ENCODE measurements at regions not wholly inside any gene's neighbourhood (a gene's known extent, or its start where the extent isn't known, plus 50 kb on each side); places are given as distances from the start of the nearest gene placed in this dataset.

- Histone ChIP-seq H3K4me2 (ENCODE audit: control insufficient read depth, insufficient read depth) (no peak overlapping the region), H2AFZ (ENCODE audit: control insufficient read depth, low read depth, low read length) (no peak overlapping the region), H3K79me2 (ENCODE audit: control insufficient read depth, insufficient read depth, low read length) (no peaks in the 10 kb centered on the region), H4K20me1 (ENCODE audit: control insufficient read depth, insufficient read depth) (no peaks in the 10 kb centered on the region), H3K4me1 (ENCODE audit: control insufficient read depth, insufficient read depth, low read length) (no peaks in the 10 kb centered on the region), H3K27me3 (replicated peaks in 1 of 2; ENCODE audit: control insufficient read depth in 2 of 2, insufficient read depth in 2 of 2, low read length in 1 of 2) (no peaks in the 10 kb centered on the region), H3K36me3 (ENCODE audit: control insufficient read depth in 2 of 2, insufficient read depth in 2 of 2, low read length in 1 of 2) (no peaks in the 10 kb centered on the region), H3K27ac (ENCODE audit: control insufficient read depth, insufficient read depth) (no peak overlapping the region), H3K9me3 (replicated peaks; ENCODE audit: control insufficient read depth, insufficient read depth, low read length) (no peaks in the 10 kb centered on the region), H3K9ac (ENCODE audit: control insufficient read depth, insufficient read depth, low read length) (no peak overlapping the region), H3K4me3 (no peak overlapping the region)
- ChIA-PET POLR2A (no interaction called here), SMC1A (ENCODE audit: uncharacterized antibody, unreplicated experiment) (no interaction called here), RAD21 (ENCODE audit: unreplicated experiment) (no interaction called here), CTCF (interaction anchor here (1.3 kb wide), 1 partner anchor 17 kb away, joined by 3 read pairs; no protein-coding TSS in a partner anchor)
- DNase-seq (ENCODE audit: low read depth, low spot score) (no peak), ATAC-seq (no peak), FAIRE-seq (no peak)
- in situ Hi-C loops (cut with MboI) (no loop called here), intact Hi-C loops (cut with micrococcal nuclease; ENCODE audit: unreplicated experiment) (no loop called here)
- WGBS (ENCODE audit: insufficient coverage, insufficient replicate concordance, low lambda C conversion rate, missing lambda C conversion rate), result 40% methylated on average over 3 of the region's 3 CpGs
- no peak for TF ChIP-seq ZBED1 (IDR thresholded peaks at IDR 0.05; ENCODE audit: borderline replicate concordance)
- BruUV-seq (replicated peaks), result no TSS peak
These were observed 435.2 kb downstream of the ETNK1 start for GRCh38 chr12:23060161-23060560.

- no peaks in the 10 kb centered on the region for H3K27me3 ChIP-seq (replicated peaks in 1 of 2; ENCODE audit: control insufficient read depth in 2 of 2, insufficient read depth in 2 of 2, low read length in 1 of 2)
- no peaks in the 10 kb centered on the region for H3K4me1 ChIP-seq (ENCODE audit: control insufficient read depth, insufficient read depth, low read length)
- in situ Hi-C loops (cut with MboI) (no loop called here), intact Hi-C loops (cut with micrococcal nuclease; ENCODE audit: unreplicated experiment) (no loop called here)
- H3K36me3 ChIP-seq (ENCODE audit: control insufficient read depth in 2 of 2, insufficient read depth in 2 of 2, low read length in 1 of 2), result no peaks in the 10 kb centered on the region
- ChIA-PET POLR2A (no interaction called here), CTCF (no interaction called here), RAD21 (ENCODE audit: unreplicated experiment) (no interaction called here), SMC1A (ENCODE audit: uncharacterized antibody, unreplicated experiment) (no interaction called here)
- FAIRE-seq, result no peak
- WGBS (ENCODE audit: insufficient coverage, insufficient replicate concordance, low lambda C conversion rate, missing lambda C conversion rate), result 8% methylated on average over 3 of the region's 3 CpGs
- BruUV-seq (replicated peaks), result no TSS peak
- no peak overlapping the region for H3K4me3 ChIP-seq
- no peaks in the 10 kb centered on the region for H3K9me3 ChIP-seq (replicated peaks; ENCODE audit: control insufficient read depth, insufficient read depth, low read length)
- no peaks in the 10 kb centered on the region for H3K79me2 ChIP-seq (ENCODE audit: control insufficient read depth, insufficient read depth, low read length)
- no peak overlapping the region for H3K27ac ChIP-seq (ENCODE audit: control insufficient read depth, insufficient read depth)
- no peak overlapping the region for H3K9ac ChIP-seq (ENCODE audit: control insufficient read depth, insufficient read depth, low read length)
- H2AFZ ChIP-seq (ENCODE audit: control insufficient read depth, low read depth, low read length), result no peak overlapping the region
- no peak overlapping the region for H3K4me2 ChIP-seq (ENCODE audit: control insufficient read depth, insufficient read depth)
- no peak for DNase-seq (ENCODE audit: low read depth, low spot score)
- no peak for ATAC-seq
- H4K20me1 ChIP-seq (ENCODE audit: control insufficient read depth, insufficient read depth), result no peaks in the 10 kb centered on the region
- no peak for TF ChIP-seq IRF3 (IDR thresholded peaks at IDR 0.05)
- TF ChIP-seq POU2F2 (IDR thresholded peaks at IDR 0.05; ENCODE audit: borderline replicate concordance, low read depth, low read length), result no peak
- no peak for TF ChIP-seq KLF5 (IDR thresholded peaks at IDR 0.05; ENCODE audit: partially characterized antibody)
- TF ChIP-seq PBX3 (IDR thresholded peaks at IDR 0.05; ENCODE audit: insufficient replicate concordance, low read depth, low read length), result no peak
- no peak for TF ChIP-seq EP300 (IDR thresholded peaks at IDR 0.05; ENCODE audit: borderline replicate concordance in 1 of 2, control insufficient read depth in 1 of 2, low read depth in 2 of 2, low read length in 2 of 2)
- TF ChIP-seq RELA (IDR thresholded peaks at IDR 0.05; ENCODE audit: borderline replicate concordance, partially characterized antibody), result no peak
- no peak for TF ChIP-seq ZBTB40 (IDR thresholded peaks at IDR 0.05; ENCODE audit: borderline replicate concordance)
- TF ChIP-seq HCFC1 (IDR thresholded peaks at IDR 0.05; ENCODE audit: low read length), result no peak
- TF ChIP-seq NR2C2 (IDR thresholded peaks at IDR 0.05; ENCODE audit: borderline replicate concordance, control insufficient read depth, insufficient read length, low read depth), result no peak
- no peak for TF ChIP-seq SMARCA5 (IDR thresholded peaks at IDR 0.05)
- TF ChIP-seq NR2C1 (IDR thresholded peaks at IDR 0.05), result no peak
These were observed 438.2 kb downstream of the ETNK1 start for GRCh38 chr12:23063206-23063605.
